ENCODE measurements at regions not wholly inside any gene's neighbourhood (a gene's known extent, or its start where the extent isn't known, plus 50 kb on each side); places are given as distances from the start of the nearest gene placed in this dataset.

DNA sequence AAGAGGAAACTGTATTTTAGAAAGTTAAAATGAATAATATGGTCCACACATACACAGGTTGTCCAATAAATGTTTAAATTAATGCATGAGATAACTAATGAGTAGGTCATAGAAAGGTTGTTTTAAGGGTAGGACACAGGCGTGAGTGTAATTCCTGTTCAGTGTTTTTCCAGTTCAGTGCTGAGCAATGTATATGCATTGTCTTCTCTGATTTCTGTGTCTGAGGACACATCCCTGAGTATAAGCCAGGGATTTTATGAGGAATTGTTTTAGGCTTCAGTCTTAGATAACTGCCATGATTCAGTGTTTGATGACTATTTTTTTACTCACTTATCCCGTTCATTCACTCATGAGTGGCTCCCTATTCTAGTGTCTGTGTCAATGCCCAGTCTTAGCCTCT, 298.5 kb upstream of the TBX18 start:
- Histone ChIP-seq H3K4me3 (ENCODE audit: low read length) (no peak overlapping the region), H3K36me3 (ENCODE audit: insufficient read depth, low read length) (no peaks in the 10 kb centered on the region), H3K9me3 (ENCODE audit: control insufficient read depth in 1 of 2, insufficient read depth in 1 of 2, low read length in 2 of 2) (peaks cover 0 to 5% of the 10 kb centered on the region in 2 experiments), H3K4me1 (ENCODE audit: insufficient read depth, low read length) (no peaks in the 10 kb centered on the region), H3K27me3 (ENCODE audit: control insufficient read depth in 1 of 2, insufficient read depth in 2 of 2, low read length in 2 of 2) (no peaks in the 10 kb centered on the region), H3K27ac (ENCODE audit: low read depth in 1 of 2, low read length in 2 of 2) (no peak overlapping the region)
- DNase-seq (no peak), ATAC-seq (ENCODE audit: poor library complexity) (no peak)
- TF ChIP-seq, protein P1, sequence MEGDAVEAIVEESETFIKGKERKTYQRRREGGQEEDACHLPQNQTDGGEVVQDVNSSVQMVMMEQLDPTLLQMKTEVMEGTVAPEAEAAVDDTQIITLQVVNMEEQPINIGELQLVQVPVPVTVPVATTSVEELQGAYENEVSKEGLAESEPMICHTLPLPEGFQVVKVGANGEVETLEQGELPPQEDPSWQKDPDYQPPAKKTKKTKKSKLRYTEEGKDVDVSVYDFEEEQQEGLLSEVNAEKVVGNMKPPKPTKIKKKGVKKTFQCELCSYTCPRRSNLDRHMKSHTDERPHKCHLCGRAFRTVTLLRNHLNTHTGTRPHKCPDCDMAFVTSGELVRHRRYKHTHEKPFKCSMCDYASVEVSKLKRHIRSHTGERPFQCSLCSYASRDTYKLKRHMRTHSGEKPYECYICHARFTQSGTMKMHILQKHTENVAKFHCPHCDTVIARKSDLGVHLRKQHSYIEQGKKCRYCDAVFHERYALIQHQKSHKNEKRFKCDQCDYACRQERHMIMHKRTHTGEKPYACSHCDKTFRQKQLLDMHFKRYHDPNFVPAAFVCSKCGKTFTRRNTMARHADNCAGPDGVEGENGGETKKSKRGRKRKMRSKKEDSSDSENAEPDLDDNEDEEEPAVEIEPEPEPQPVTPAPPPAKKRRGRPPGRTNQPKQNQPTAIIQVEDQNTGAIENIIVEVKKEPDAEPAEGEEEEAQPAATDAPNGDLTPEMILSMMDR (IDR thresholded peaks at IDR 0.05), result no peak
- intact Hi-C loops (cut with DNase I, micrococcal nuclease), result loop anchor here in 1 of 2 experiments (10.0 kb wide), 1 partner anchor 228 kb away; no protein-coding TSS in a partner anchor
- H3K27ac Mint-ChIP-seq, result no peak overlapping the region
- no peak overlapping the region for H3K4me3 Mint-ChIP-seq
- CTCF ChIA-PET, result no interaction called here
- no peaks in the 10 kb centered on the region for H3K36me3 Mint-ChIP-seq (ENCODE audit: low read depth)
- no peaks in the 10 kb centered on the region for H3K4me1 Mint-ChIP-seq (ENCODE audit: low read depth)
- no peaks in the 10 kb centered on the region for H3K27me3 Mint-ChIP-seq
- peaks cover 7% of the 10 kb centered on the region for H3K9me3 Mint-ChIP-seq
- POLR2A ChIA-PET, result no interaction called here

- POLR2A ChIA-PET, result no interaction called here
- Histone ChIP-seq H3K27me3 (ENCODE audit: control insufficient read depth in 1 of 2, insufficient read depth in 2 of 2, low read length in 2 of 2) (no peaks in the 10 kb centered on the region), H3K36me3 (ENCODE audit: insufficient read depth, low read length) (no peaks in the 10 kb centered on the region), H3K4me3 (ENCODE audit: low read length) (no peak overlapping the region), H3K9me3 (ENCODE audit: control insufficient read depth in 1 of 2, insufficient read depth in 1 of 2, low read length in 2 of 2) (peaks cover 0 to 5% of the 10 kb centered on the region in 2 experiments), H3K4me1 (ENCODE audit: insufficient read depth, low read length) (no peaks in the 10 kb centered on the region), H3K27ac (ENCODE audit: low read depth in 1 of 2, low read length in 2 of 2) (no peak overlapping the region)
- intact Hi-C loops (cut with DNase I, micrococcal nuclease), result no loop called here
- Mint-ChIP-seq H3K4me1 (ENCODE audit: low read depth) (no peaks in the 10 kb centered on the region), H3K27ac (no peak overlapping the region), H3K27me3 (no peaks in the 10 kb centered on the region), H3K4me3 (no peak overlapping the region), H3K9me3 (peaks cover 4% of the 10 kb centered on the region), H3K36me3 (ENCODE audit: low read depth) (no peaks in the 10 kb centered on the region)
- no peak for ATAC-seq (ENCODE audit: poor library complexity)
- TF ChIP-seq, protein P1 (IDR thresholded peaks at IDR 0.05), result no peak
- CTCF ChIA-PET, result no interaction called here
- DNase-seq, result no peak
Measured at GRCh38 chr6:85058806-85059205, 294.4 kb upstream of the TBX18 start.

DNA sequence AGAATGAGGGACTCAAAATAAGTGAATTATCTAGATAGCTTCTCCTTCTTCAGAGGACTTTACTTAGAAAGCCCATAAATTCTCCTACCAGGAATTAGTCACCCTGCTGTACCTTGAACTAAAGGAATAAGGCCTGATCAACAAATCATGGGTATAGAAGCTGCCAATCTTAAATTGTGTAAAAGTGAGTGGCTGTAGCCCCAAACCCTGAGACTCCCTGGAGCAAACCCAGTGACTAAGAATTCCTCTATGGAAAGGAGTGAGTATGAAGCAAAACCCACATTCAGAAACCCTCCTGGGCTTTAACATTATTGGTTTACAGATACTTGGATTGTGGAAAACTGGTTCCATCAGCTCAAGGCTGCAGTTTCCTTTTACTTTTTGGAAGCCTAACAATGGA, 285.8 kb upstream of the TBX18 start:
- H3K4me1 Mint-ChIP-seq (ENCODE audit: low read depth), result no peaks in the 10 kb centered on the region
- no peak overlapping the region for H3K27ac Mint-ChIP-seq
- Histone ChIP-seq H3K4me1 (ENCODE audit: insufficient read depth, low read length) (no peaks in the 10 kb centered on the region), H3K36me3 (ENCODE audit: insufficient read depth, low read length) (no peaks in the 10 kb centered on the region), H3K27me3 (ENCODE audit: control insufficient read depth in 1 of 2, insufficient read depth in 2 of 2, low read length in 2 of 2) (no peaks in the 10 kb centered on the region), H3K9me3 (ENCODE audit: control insufficient read depth in 1 of 2, insufficient read depth in 1 of 2, low read length in 2 of 2) (no peaks in the 10 kb centered on the region), H3K27ac (ENCODE audit: low read depth in 1 of 2, low read length in 2 of 2) (no peak overlapping the region), H3K4me3 (ENCODE audit: low read length) (no peak overlapping the region)
- ChIA-PET CTCF (no interaction called here), POLR2A (no interaction called here)
- TF ChIP-seq, protein P1 (IDR thresholded peaks at IDR 0.05), result no peak
- no peaks in the 10 kb centered on the region for H3K36me3 Mint-ChIP-seq (ENCODE audit: low read depth)
- intact Hi-C loops (cut with DNase I, micrococcal nuclease), result no loop called here
- DNase-seq (no peak), ATAC-seq (ENCODE audit: poor library complexity) (no peak)
- no peak overlapping the region for H3K4me3 Mint-ChIP-seq
- H3K9me3 Mint-ChIP-seq, result no peaks in the 10 kb centered on the region
- no peaks in the 10 kb centered on the region for H3K27me3 Mint-ChIP-seq

Data from CD4-positive, alpha-beta T cell (primary cell).